ENCODE measurements at regions not wholly inside any gene's neighbourhood (a gene's known extent, or its start where the extent isn't known, plus 50 kb on each side); places are given as distances from the start of the nearest gene placed in this dataset.
"Not testable (repeated sequence)": the region's sequence is repeated elsewhere in the genome, so short reads cannot be mapped to it uniquely, and the experiment has no call there.

- DNase-seq (ENCODE audit: low read depth), result no peak
These were observed 811.5 kb upstream of the ANO3 start for GRCh38 chr11:25520459-25520858.

- no peak for DNase-seq (ENCODE audit: low read depth)
These were observed 804.1 kb upstream of the ANO3 start for GRCh38 chr11:25527841-25528240.

GRCh38 chr11:25529572-25529971 lies 802.4 kb upstream of the ANO3 start:
- DNase-seq (ENCODE audit: low read depth), result no peak

- DNase-seq (ENCODE audit: low read depth), result no peak
These were observed 796.3 kb upstream of the ANO3 start for GRCh38 chr11:25535467-25536272.

GRCh38 chr11:25536289-25536688 lies 795.6 kb upstream of the ANO3 start:
- DNase-seq (ENCODE audit: low read depth), result no peak

- DNase-seq (ENCODE audit: low read depth), result no peak
These were observed 794.5 kb upstream of the ANO3 start for GRCh38 chr11:25537393-25537792.

GRCh38 chr11:25547292-25547691 lies 784.6 kb upstream of the ANO3 start:
- DNase-seq (ENCODE audit: low read depth), result no peak

GRCh38 chr11:25562417-25562816 lies 769.5 kb upstream of the ANO3 start:
- DNase-seq (ENCODE audit: low read depth), result no peak

- DNase-seq (ENCODE audit: low read depth), result no peak
These were observed 766.1 kb upstream of the ANO3 start for GRCh38 chr11:25565846-25566245.

- no peak for DNase-seq (ENCODE audit: low read depth)
These were observed 765.4 kb upstream of the ANO3 start for GRCh38 chr11:25566298-25567200.

- DNase-seq (ENCODE audit: low read depth), result no peak
These were observed 755.6 kb upstream of the ANO3 start for GRCh38 chr11:25576320-25576719.

GRCh38 chr11:25579554-25579953 lies 752.4 kb upstream of the ANO3 start:
- not testable (repeated sequence) for DNase-seq (ENCODE audit: low read depth)

GRCh38 chr11:25583596-25583995 lies 748.3 kb upstream of the ANO3 start:
- DNase-seq (ENCODE audit: low read depth), result no peak

GRCh38 chr11:25587496-25587895 lies 744.4 kb upstream of the ANO3 start:
- DNase-seq (ENCODE audit: low read depth), result no peak

- no peak for DNase-seq (ENCODE audit: low read depth)
These were observed 738.7 kb upstream of the ANO3 start for GRCh38 chr11:25593221-25593620.

- no peak for DNase-seq (ENCODE audit: low read depth)
These were observed 735.2 kb upstream of the ANO3 start for GRCh38 chr11:25596701-25597100.

GRCh38 chr11:25597696-25598095 lies 734.2 kb upstream of the ANO3 start:
- DNase-seq (ENCODE audit: low read depth), result no peak

GRCh38 chr11:25602149-25602548 lies 729.8 kb upstream of the ANO3 start:
- DNase-seq (ENCODE audit: low read depth), result no peak

- DNase-seq (ENCODE audit: low read depth), result no peak
These were observed 729.0 kb upstream of the ANO3 start for GRCh38 chr11:25602959-25603358.

- DNase-seq (ENCODE audit: low read depth), result no peak
These were observed 719.1 kb upstream of the ANO3 start for GRCh38 chr11:25612806-25613205.

- DNase-seq (ENCODE audit: low read depth), result no peak
These were observed 718.5 kb upstream of the ANO3 start for GRCh38 chr11:25613451-25613850.

GRCh38 chr11:25613865-25614264 lies 718.1 kb upstream of the ANO3 start:
- no peak for DNase-seq (ENCODE audit: low read depth)

GRCh38 chr11:25615069-25615468 lies 716.9 kb upstream of the ANO3 start:
- DNase-seq (ENCODE audit: low read depth), result no peak
